Suprapubic skin (tissue), 4 donors: ENCODE measurements at regions not wholly inside any gene's neighbourhood (a gene's known extent, or its start where the extent isn't known, plus 50 kb on each side); places are given as distances from the start of the nearest gene placed in this dataset.
A peak's percentile ranks its signal among the peaks of the same experiment; 100 is the strongest.
"Not testable (repeated sequence)": the region's sequence is repeated elsewhere in the genome, so short reads cannot be mapped to it uniquely, and the experiment has no call there.

Source experiments
- DNase-seq, 2 donors: peaks; one replicate each; pipeline ENCODE4 v3.0.0-alpha.2; 2019; ENCODE audit warnings: low spot score in 2 of 2
- H3K27ac ChIP-seq: fragments of 200-600 bp; sonication (generic); one replicate; pipeline ENCODE4 v1.5.1; 2019
- H3K27me3 ChIP-seq: fragments of 200-600 bp; sonication (generic); one replicate; pipeline ENCODE4 v1.5.1; 2019
- H3K36me3 ChIP-seq: fragments of 200-600 bp; sonication (generic); one replicate; pipeline ENCODE4 v1.5.1; 2019
- H3K4me1 ChIP-seq: fragments of 200-600 bp; sonication (generic); one replicate; pipeline ENCODE4 v1.5.1; 2019
- H3K4me3 ChIP-seq: fragments of 200-600 bp; sonication (generic); one replicate; pipeline ENCODE4 v1.5.1; 2019; ENCODE audit warnings: mild to moderate bottlenecking
- H3K9me3 ChIP-seq: fragments of 200-600 bp; sonication (generic); one replicate; pipeline ENCODE4 v1.5.1; 2019
- CTCF ChIP-seq, 2 donors: fragments of 200-600 bp in 1 of 2; fragments of 450-650 bp in 1 of 2; sonication (generic) in 1 of 2; IDR thresholded peaks; one replicate each; pipeline ENCODE4 v1.5.1; 2016 to 2019; ENCODE audit warnings: antibody characterized with exemption in 2 of 2, mild to moderate bottlenecking in 1 of 2, moderate library complexity in 1 of 2
- EP300 ChIP-seq: sonication (generic); formaldehyde crosslinking; IDR thresholded peaks from one replicate; pipeline ENCODE4 v1.6.1; 2017; ENCODE audit warnings: antibody characterized with exemption
- WGBS: methylation state at CpG from one replicate; pipeline ENCODE4 v1.1.5; 2018; 5-methylcytosine and 5-hydroxymethylcytosine counted together

- WGBS, result no CpG with 5 or more reads among the region's 1 CpG
- H3K36me3 ChIP-seq, H3K27me3 ChIP-seq, H3K4me1 ChIP-seq, H3K27ac ChIP-seq, H3K9me3 ChIP-seq, H3K4me3 ChIP-seq, DNase-seq: not testable (repeated sequence)
Measured at GRCh38 chr7:9919-10318, 182.5 kb upstream of the FAM20C start.

- H3K4me3 ChIP-seq, H3K9me3 ChIP-seq, H3K36me3 ChIP-seq, H3K27ac ChIP-seq, H3K4me1 ChIP-seq, H3K27me3 ChIP-seq: not testable (repeated sequence)
- DNase-seq, result peak; percentile 37 to 38
- no CpG with 5 or more reads among the region's 20 CpGs for WGBS
Measured at GRCh38 chr7:32565-33280, 159.6 kb upstream of the FAM20C start.

GRCh38 chr7:35121-35541 lies 157.2 kb upstream of the FAM20C start:
- not testable (repeated sequence) for H3K9me3 ChIP-seq, H3K27me3 ChIP-seq, H3K36me3 ChIP-seq, H3K4me1 ChIP-seq, H3K4me3 ChIP-seq, H3K27ac ChIP-seq
- peak; percentile 25 to 54 for DNase-seq
- 92% methylated on average over 9 of the region's 9 CpGs for WGBS

GRCh38 chr7:36539-36938 lies 155.8 kb upstream of the FAM20C start:
- DNase-seq, H3K27me3 ChIP-seq, H3K4me3 ChIP-seq, H3K4me1 ChIP-seq, H3K9me3 ChIP-seq, H3K36me3 ChIP-seq, H3K27ac ChIP-seq: not testable (repeated sequence)
- WGBS, result no CpG with 5 or more reads among the region's 4 CpGs

GRCh38 chr7:37656-38055 lies 154.7 kb upstream of the FAM20C start:
- WGBS, result 96% methylated on average over 10 of the region's 10 CpGs
- H3K4me1 ChIP-seq, H3K27ac ChIP-seq, H3K9me3 ChIP-seq, H3K4me3 ChIP-seq, H3K27me3 ChIP-seq, H3K36me3 ChIP-seq: not testable (repeated sequence)
- DNase-seq, result peak in 1 of 2 donors; percentile 61

- not testable (repeated sequence) for H3K4me3 ChIP-seq, H3K9me3 ChIP-seq, DNase-seq, H3K4me1 ChIP-seq, H3K27ac ChIP-seq, H3K27me3 ChIP-seq, H3K36me3 ChIP-seq
- 50% methylated on average over 1 of the region's 4 CpGs for WGBS
Measured at GRCh38 chr7:38444-38843, 153.9 kb upstream of the FAM20C start.

GRCh38 chr7:39984-40740 lies 152.2 kb upstream of the FAM20C start:
- H3K4me1 ChIP-seq, H3K36me3 ChIP-seq, H3K9me3 ChIP-seq, H3K27me3 ChIP-seq, H3K27ac ChIP-seq, H3K4me3 ChIP-seq: not testable (repeated sequence)
- peak in 1 of 2 donors; percentile 27 for DNase-seq
- 39% methylated on average over 2 of the region's 5 CpGs for WGBS

GRCh38 chr7:40799-41750 lies 151.3 kb upstream of the FAM20C start:
- Histone ChIP-seq H3K27me3 (no peaks in the 10 kb centered on the region), H3K9me3 (no peaks in the 10 kb centered on the region), H3K27ac (no peak overlapping the region), H3K36me3 (no peaks in the 10 kb centered on the region), H3K4me3 (no peak overlapping the region), H3K4me1 (no peaks in the 10 kb centered on the region)
- TF ChIP-seq CTCF (IDR thresholded peaks at IDR 0.05) (no peak), EP300 (no peak)
- peak; percentile 34 to 54 for DNase-seq
- WGBS, result 78% methylated on average over 15 of the region's 16 CpGs
